B cell (primary cell): ENCODE measurements at regions not wholly inside any gene's neighbourhood (a gene's known extent, or its start where the extent isn't known, plus 50 kb on each side); places are given as distances from the start of the nearest gene placed in this dataset.

Experiments used
- EZH2 ChIP-seq: IDR thresholded peaks from 2 replicates; pipeline ENCODE4 v1.6.1; 2012; ENCODE audit warnings: borderline replicate concordance, low read depth, mild to moderate bottlenecking, moderate library complexity, low read length; ENCODE audit not compliant: insufficient read depth, poor library complexity, severe bottlenecking
- TF ChIP-seq, protein P1 (sequence below): fragments of 200-600 bp; IDR thresholded peaks from one replicate; pipeline ENCODE4 v1.8.0; 2022; ENCODE audit warnings: antibody characterized with exemption, mild to moderate bottlenecking

DNA sequence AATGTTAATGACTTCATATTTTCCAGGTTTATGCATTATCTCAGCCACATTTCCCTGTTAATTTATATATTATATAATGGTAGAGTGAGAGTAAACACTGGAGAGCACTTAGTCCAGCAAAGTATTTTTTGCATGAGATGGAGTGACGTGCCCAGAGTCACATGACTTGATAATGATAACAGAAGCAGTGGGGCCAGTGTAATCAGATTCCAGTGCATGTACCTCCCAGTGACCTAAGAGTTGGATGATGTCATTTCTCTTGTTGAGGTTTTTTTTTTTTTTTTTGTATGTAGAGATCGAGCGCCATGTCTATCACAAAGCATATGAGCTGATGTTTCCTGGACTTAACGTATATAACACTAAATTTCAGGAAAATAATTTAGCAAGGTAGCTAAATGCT is 375.3 kb downstream of the CNTN6 start:
- TF ChIP-seq, protein P1, sequence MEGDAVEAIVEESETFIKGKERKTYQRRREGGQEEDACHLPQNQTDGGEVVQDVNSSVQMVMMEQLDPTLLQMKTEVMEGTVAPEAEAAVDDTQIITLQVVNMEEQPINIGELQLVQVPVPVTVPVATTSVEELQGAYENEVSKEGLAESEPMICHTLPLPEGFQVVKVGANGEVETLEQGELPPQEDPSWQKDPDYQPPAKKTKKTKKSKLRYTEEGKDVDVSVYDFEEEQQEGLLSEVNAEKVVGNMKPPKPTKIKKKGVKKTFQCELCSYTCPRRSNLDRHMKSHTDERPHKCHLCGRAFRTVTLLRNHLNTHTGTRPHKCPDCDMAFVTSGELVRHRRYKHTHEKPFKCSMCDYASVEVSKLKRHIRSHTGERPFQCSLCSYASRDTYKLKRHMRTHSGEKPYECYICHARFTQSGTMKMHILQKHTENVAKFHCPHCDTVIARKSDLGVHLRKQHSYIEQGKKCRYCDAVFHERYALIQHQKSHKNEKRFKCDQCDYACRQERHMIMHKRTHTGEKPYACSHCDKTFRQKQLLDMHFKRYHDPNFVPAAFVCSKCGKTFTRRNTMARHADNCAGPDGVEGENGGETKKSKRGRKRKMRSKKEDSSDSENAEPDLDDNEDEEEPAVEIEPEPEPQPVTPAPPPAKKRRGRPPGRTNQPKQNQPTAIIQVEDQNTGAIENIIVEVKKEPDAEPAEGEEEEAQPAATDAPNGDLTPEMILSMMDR: no peak
- no peak for TF ChIP-seq EZH2
